ENCODE measurements at regions not wholly inside any gene's neighbourhood (a gene's known extent, or its start where the extent isn't known, plus 50 kb on each side); places are given as distances from the start of the nearest gene placed in this dataset.

DNA sequence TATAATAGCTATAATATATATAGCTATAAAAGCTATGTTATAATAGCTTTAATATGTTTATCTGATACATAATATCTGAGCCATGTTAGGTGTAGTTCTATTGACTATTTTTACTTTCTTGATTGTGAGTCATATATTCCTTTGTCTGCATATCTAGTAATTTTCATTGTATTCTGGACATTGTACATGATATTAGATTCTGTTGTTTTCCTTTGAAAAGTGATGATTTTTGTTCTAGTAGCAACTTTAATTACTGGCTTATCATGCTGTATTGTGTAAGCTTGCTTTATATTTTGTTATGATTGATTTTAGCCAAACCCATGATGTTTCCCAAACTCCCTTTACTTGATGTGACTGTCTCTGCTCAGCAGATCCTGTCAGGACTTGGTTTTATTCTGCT, 125.7 kb upstream of the TCF4 start:
- in situ Hi-C loops (cut with MboI): no loop called here
- no peaks in the 10 kb centered on the region for H3K9me3 ChIP-seq (replicated peaks; ENCODE audit: control insufficient read depth, insufficient read depth, low read length)
- ChIA-PET CTCF (no interaction called here), RAD21 (ENCODE audit: unreplicated experiment) (no interaction called here), SMC1A (ENCODE audit: uncharacterized antibody, unreplicated experiment) (interaction anchor here (0.8 kb wide), 1 partner anchor 9 kb away, joined by 3 read pairs; no protein-coding TSS in a partner anchor), POLR2A (no interaction called here)
- no peak overlapping the region for H2AFZ ChIP-seq (ENCODE audit: control insufficient read depth, low read depth, low read length)
- intact Hi-C loops (cut with micrococcal nuclease; ENCODE audit: unreplicated experiment): no loop called here
- no peak overlapping the region for H3K4me3 ChIP-seq
- no TSS peak for BruUV-seq (replicated peaks)
- H3K27ac ChIP-seq (ENCODE audit: control insufficient read depth, insufficient read depth): no peak overlapping the region
- H3K9ac ChIP-seq (ENCODE audit: control insufficient read depth, insufficient read depth, low read length): no peak overlapping the region
- H3K4me1 ChIP-seq (ENCODE audit: control insufficient read depth, insufficient read depth, low read length): no peaks in the 10 kb centered on the region
- FAIRE-seq: no peak
- no peak overlapping the region for H3K4me2 ChIP-seq (ENCODE audit: control insufficient read depth, insufficient read depth)
- no peaks in the 10 kb centered on the region for H4K20me1 ChIP-seq (ENCODE audit: control insufficient read depth, insufficient read depth)
- ATAC-seq: no peak
- no peaks in the 10 kb centered on the region for H3K36me3 ChIP-seq (ENCODE audit: control insufficient read depth in 2 of 2, insufficient read depth in 2 of 2, low read length in 1 of 2)
- DNase-seq (ENCODE audit: low read depth, low spot score): no peak
- no peaks in the 10 kb centered on the region for H3K79me2 ChIP-seq (ENCODE audit: control insufficient read depth, insufficient read depth, low read length)
- H3K27me3 ChIP-seq (replicated peaks in 1 of 2; ENCODE audit: control insufficient read depth in 2 of 2, insufficient read depth in 2 of 2, low read length in 1 of 2): no peaks in the 10 kb centered on the region
- TF ChIP-seq BRCA1 (IDR thresholded peaks at IDR 0.05; ENCODE audit: low read depth, low read length): no peak
- no peak for TF ChIP-seq IRF4 (IDR thresholded peaks at IDR 0.05; ENCODE audit: low read depth, low read length)
- TF ChIP-seq, protein P1, sequence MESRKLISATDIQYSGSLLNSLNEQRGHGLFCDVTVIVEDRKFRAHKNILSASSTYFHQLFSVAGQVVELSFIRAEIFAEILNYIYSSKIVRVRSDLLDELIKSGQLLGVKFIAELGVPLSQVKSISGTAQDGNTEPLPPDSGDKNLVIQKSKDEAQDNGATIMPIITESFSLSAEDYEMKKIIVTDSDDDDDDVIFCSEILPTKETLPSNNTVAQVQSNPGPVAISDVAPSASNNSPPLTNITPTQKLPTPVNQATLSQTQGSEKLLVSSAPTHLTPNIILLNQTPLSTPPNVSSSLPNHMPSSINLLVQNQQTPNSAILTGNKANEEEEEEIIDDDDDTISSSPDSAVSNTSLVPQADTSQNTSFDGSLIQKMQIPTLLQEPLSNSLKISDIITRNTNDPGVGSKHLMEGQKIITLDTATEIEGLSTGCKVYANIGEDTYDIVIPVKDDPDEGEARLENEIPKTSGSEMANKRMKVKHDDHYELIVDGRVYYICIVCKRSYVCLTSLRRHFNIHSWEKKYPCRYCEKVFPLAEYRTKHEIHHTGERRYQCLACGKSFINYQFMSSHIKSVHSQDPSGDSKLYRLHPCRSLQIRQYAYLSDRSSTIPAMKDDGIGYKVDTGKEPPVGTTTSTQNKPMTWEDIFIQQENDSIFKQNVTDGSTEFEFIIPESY (IDR thresholded peaks at IDR 0.05): no peak
- TF ChIP-seq BCL11A (IDR thresholded peaks at IDR 0.05; ENCODE audit: low read depth, low read length): no peak
- no peak for TF ChIP-seq ASH2L (IDR thresholded peaks at IDR 0.05; ENCODE audit: borderline replicate concordance, low read depth)
- TF ChIP-seq, protein P2, sequence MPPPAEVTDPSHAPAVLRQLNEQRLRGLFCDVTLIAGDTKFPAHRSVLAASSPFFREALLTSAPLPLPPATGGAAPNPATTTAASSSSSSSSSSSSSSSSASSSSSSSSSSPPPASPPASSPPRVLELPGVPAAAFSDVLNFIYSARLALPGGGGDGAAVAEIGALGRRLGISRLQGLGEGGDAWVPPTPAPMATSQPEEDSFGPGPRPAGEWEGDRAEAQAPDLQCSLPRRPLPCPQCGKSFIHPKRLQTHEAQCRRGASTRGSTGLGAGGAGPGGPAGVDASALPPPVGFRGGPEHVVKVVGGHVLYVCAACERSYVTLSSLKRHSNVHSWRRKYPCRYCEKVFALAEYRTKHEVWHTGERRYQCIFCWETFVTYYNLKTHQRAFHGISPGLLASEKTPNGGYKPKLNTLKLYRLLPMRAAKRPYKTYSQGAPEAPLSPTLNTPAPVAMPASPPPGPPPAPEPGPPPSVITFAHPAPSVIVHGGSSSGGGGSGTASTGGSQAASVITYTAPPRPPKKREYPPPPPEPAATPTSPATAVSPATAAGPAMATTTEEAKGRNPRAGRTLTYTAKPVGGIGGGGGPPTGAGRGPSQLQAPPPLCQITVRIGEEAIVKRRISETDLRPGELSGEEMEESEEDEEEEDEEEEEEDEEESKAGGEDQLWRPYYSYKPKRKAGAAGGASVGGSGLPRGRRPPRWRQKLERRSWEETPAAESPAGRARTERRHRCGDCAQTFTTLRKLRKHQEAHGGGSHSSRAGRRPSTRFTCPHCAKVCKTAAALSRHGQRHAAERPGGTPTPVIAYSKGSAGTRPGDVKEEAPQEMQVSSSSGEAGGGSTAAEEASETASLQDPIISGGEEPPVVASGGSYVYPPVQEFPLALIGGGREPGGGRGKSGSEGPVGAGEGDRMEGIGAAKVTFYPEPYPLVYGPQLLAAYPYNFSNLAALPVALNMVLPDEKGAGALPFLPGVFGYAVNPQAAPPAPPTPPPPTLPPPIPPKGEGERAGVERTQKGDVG (CRISPR knock-in tag; IDR thresholded peaks at IDR 0.05): no peak
- no peak for TF ChIP-seq SUZ12 (IDR thresholded peaks at IDR 0.05; ENCODE audit: unreplicated experiment)
- TF ChIP-seq, protein P3, sequence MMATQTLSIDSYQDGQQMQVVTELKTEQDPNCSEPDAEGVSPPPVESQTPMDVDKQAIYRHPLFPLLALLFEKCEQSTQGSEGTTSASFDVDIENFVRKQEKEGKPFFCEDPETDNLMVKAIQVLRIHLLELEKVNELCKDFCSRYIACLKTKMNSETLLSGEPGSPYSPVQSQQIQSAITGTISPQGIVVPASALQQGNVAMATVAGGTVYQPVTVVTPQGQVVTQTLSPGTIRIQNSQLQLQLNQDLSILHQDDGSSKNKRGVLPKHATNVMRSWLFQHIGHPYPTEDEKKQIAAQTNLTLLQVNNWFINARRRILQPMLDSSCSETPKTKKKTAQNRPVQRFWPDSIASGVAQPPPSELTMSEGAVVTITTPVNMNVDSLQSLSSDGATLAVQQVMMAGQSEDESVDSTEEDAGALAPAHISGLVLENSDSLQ (IDR thresholded peaks at IDR 0.05): no peak
- TF ChIP-seq, protein P4, sequence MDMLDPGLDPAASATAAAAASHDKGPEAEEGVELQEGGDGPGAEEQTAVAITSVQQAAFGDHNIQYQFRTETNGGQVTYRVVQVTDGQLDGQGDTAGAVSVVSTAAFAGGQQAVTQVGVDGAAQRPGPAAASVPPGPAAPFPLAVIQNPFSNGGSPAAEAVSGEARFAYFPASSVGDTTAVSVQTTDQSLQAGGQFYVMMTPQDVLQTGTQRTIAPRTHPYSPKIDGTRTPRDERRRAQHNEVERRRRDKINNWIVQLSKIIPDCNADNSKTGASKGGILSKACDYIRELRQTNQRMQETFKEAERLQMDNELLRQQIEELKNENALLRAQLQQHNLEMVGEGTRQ (IDR thresholded peaks at IDR 0.05; ENCODE audit: borderline replicate concordance, low read depth, low read length): no peak
- no peak for TF ChIP-seq NR2C1 (IDR thresholded peaks at IDR 0.05)
- no peak for TF ChIP-seq RUNX3 (IDR thresholded peaks at IDR 0.05; ENCODE audit: low read length)
- TF ChIP-seq, protein P5, sequence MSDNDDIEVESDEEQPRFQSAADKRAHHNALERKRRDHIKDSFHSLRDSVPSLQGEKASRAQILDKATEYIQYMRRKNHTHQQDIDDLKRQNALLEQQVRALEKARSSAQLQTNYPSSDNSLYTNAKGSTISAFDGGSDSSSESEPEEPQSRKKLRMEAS (IDR thresholded peaks at IDR 0.05; ENCODE audit: low read depth, low read length): no peak
- TF ChIP-seq IKZF2 (IDR thresholded peaks at IDR 0.05): no peak
- TF ChIP-seq NR2F1 (conservative IDR thresholded peaks at IDR 0.05): no peak
- TF ChIP-seq, protein P6, sequence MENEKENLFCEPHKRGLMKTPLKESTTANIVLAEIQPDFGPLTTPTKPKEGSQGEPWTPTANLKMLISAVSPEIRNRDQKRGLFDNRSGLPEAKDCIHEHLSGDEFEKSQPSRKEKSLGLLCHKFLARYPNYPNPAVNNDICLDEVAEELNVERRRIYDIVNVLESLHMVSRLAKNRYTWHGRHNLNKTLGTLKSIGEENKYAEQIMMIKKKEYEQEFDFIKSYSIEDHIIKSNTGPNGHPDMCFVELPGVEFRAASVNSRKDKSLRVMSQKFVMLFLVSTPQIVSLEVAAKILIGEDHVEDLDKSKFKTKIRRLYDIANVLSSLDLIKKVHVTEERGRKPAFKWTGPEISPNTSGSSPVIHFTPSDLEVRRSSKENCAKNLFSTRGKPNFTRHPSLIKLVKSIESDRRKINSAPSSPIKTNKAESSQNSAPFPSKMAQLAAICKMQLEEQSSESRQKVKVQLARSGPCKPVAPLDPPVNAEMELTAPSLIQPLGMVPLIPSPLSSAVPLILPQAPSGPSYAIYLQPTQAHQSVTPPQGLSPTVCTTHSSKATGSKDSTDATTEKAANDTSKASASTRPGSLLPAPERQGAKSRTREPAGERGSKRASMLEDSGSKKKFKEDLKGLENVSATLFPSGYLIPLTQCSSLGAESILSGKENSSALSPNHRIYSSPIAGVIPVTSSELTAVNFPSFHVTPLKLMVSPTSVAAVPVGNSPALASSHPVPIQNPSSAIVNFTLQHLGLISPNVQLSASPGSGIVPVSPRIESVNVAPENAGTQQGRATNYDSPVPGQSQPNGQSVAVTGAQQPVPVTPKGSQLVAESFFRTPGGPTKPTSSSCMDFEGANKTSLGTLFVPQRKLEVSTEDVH (IDR thresholded peaks at IDR 0.05; ENCODE audit: low read depth, partially characterized antibody): no peak
